Body of pancreas (tissue), 4 donors: ENCODE measurements at regions not wholly inside any gene's neighbourhood (a gene's known extent, or its start where the extent isn't known, plus 50 kb on each side); places are given as distances from the start of the nearest gene placed in this dataset.

Experiments used
- CTCF ChIP-seq, 7 experiments: fragments of 450-650 bp in 4 of 7; fragments of 200-600 bp in 3 of 7; sonication (generic) in 3 of 7; IDR thresholded peaks; one replicate each; pipeline ENCODE4 v1.5.1; 2016 to 2019; ENCODE audit warnings: antibody characterized with exemption in 7 of 7
- POLR2A ChIP-seq, 3 donors: fragments of 450-650 bp; IDR thresholded peaks; one replicate each; pipeline ENCODE4 v1.6.1; 2016; ENCODE audit warnings: antibody characterized with exemption in 3 of 3, mild to moderate bottlenecking in 2 of 3

DNA sequence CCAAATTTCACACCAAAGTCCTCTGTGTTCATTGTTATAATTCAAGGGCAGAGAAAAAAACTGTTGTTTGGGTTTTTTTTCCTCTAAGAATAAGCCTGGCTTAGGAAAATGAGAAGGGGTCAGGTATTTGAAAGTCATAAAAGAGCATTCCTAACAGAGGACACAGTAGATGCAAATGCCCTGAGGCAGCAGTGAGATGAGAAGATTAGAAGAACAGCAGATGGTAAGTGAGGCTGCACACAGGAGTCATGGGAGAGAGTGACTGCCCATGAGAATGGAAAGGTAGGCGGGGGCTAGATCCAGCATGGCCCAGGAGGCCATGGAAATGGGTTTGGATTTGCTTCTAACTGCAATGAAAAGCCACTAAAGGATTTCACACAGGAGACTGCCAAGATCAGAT lies 107.5 kb upstream of the RBPJ start:
- TF ChIP-seq CTCF (IDR thresholded peaks at IDR 0.05) = no peak
- TF ChIP-seq POLR2A (IDR thresholded peaks at IDR 0.05) = no peak
